Suprapubic skin (tissue), 4 donors: ENCODE measurements at regions not wholly inside any gene's neighbourhood (a gene's known extent, or its start where the extent isn't known, plus 50 kb on each side); places are given as distances from the start of the nearest gene placed in this dataset.

Experiments used
- DNase-seq, 2 donors: peaks; one replicate each; pipeline ENCODE4 v3.0.0-alpha.2; 2019; ENCODE audit warnings: low spot score in 2 of 2
- H3K27ac ChIP-seq: fragments of 200-600 bp; sonication (generic); one replicate; pipeline ENCODE4 v1.5.1; 2019
- H3K27me3 ChIP-seq: fragments of 200-600 bp; sonication (generic); one replicate; pipeline ENCODE4 v1.5.1; 2019
- H3K36me3 ChIP-seq: fragments of 200-600 bp; sonication (generic); one replicate; pipeline ENCODE4 v1.5.1; 2019
- H3K4me1 ChIP-seq: fragments of 200-600 bp; sonication (generic); one replicate; pipeline ENCODE4 v1.5.1; 2019
- H3K4me3 ChIP-seq: fragments of 200-600 bp; sonication (generic); one replicate; pipeline ENCODE4 v1.5.1; 2019; ENCODE audit warnings: mild to moderate bottlenecking
- H3K9me3 ChIP-seq: fragments of 200-600 bp; sonication (generic); one replicate; pipeline ENCODE4 v1.5.1; 2019
- CTCF ChIP-seq, 2 donors: fragments of 200-600 bp in 1 of 2; fragments of 450-650 bp in 1 of 2; sonication (generic) in 1 of 2; IDR thresholded peaks; one replicate each; pipeline ENCODE4 v1.5.1; 2016 to 2019; ENCODE audit warnings: antibody characterized with exemption in 2 of 2, mild to moderate bottlenecking in 1 of 2, moderate library complexity in 1 of 2
- EP300 ChIP-seq: sonication (generic); formaldehyde crosslinking; IDR thresholded peaks from one replicate; pipeline ENCODE4 v1.6.1; 2017; ENCODE audit warnings: antibody characterized with exemption
- POLR2A ChIP-seq, 2 donors: fragments of 450-650 bp; IDR thresholded peaks; one replicate each; pipeline ENCODE4 v1.6.1; 2017; ENCODE audit warnings: antibody characterized with exemption in 2 of 2, mild to moderate bottlenecking in 2 of 2, moderate library complexity in 2 of 2
- POLR2AphosphoS5 ChIP-seq, 3 donors: sonication (generic); formaldehyde crosslinking; IDR thresholded peaks; one replicate each; pipeline ENCODE4 v1.6.1; 2017; ENCODE audit warnings: antibody characterized with exemption in 3 of 3
- WGBS: methylation state at CpG from one replicate; pipeline ENCODE4 v1.1.5; 2018; 5-methylcytosine and 5-hydroxymethylcytosine counted together

GRCh38 chr3:166080096-166080495, 242.9 kb upstream of the BCHE start:
- H3K27ac ChIP-seq, result no peak overlapping the region
- no peaks in the 10 kb centered on the region for H3K4me1 ChIP-seq
- H3K36me3 ChIP-seq, result no peaks in the 10 kb centered on the region
- no peak overlapping the region for H3K4me3 ChIP-seq
- no peak for DNase-seq
- no peaks in the 10 kb centered on the region for H3K27me3 ChIP-seq
- no peak for TF ChIP-seq POLR2A (IDR thresholded peaks at IDR 0.05)
- TF ChIP-seq EP300, result no peak
- no peak for TF ChIP-seq POLR2AphosphoS5 (IDR thresholded peaks at IDR 0.05)
- H3K9me3 ChIP-seq, result no peaks in the 10 kb centered on the region
- 84% methylated on average over 2 of the region's 2 CpGs for WGBS

- no peak for DNase-seq
- TF ChIP-seq POLR2A (IDR thresholded peaks at IDR 0.05) (no peak), EP300 (no peak), CTCF (IDR thresholded peaks at IDR 0.05) (no peak), POLR2AphosphoS5 (IDR thresholded peaks at IDR 0.05) (no peak)
- Histone ChIP-seq H3K4me3 (no peak overlapping the region), H3K36me3 (no peaks in the 10 kb centered on the region), H3K27me3 (no peaks in the 10 kb centered on the region), H3K9me3 (no peaks in the 10 kb centered on the region), H3K4me1 (no peaks in the 10 kb centered on the region), H3K27ac (no peak overlapping the region)
Observed at GRCh38 chr3:166071831-166072230, 234.6 kb upstream of the BCHE start.

- WGBS, result 90% methylated on average over 4 of the region's 4 CpGs
- TF ChIP-seq EP300, result no peak
- TF ChIP-seq CTCF (IDR thresholded peaks at IDR 0.05), result no peak
- TF ChIP-seq POLR2A (IDR thresholded peaks at IDR 0.05), result no peak
- TF ChIP-seq POLR2AphosphoS5 (IDR thresholded peaks at IDR 0.05), result no peak
- H3K9me3 ChIP-seq, result no peaks in the 10 kb centered on the region
Observed at GRCh38 chr3:166064476-166064875, 227.3 kb upstream of the BCHE start.

GRCh38 chr3:166060789-166061479, 223.7 kb upstream of the BCHE start:
- no peak for TF ChIP-seq POLR2A (IDR thresholded peaks at IDR 0.05)
- no peak for TF ChIP-seq CTCF (IDR thresholded peaks at IDR 0.05)
- no peak for TF ChIP-seq POLR2AphosphoS5 (IDR thresholded peaks at IDR 0.05)
- TF ChIP-seq EP300, result no peak
- no peak for DNase-seq
- no peak overlapping the region for H3K4me3 ChIP-seq

More at GRCh38 chr3:166064476-166064875, 227.3 kb upstream of the BCHE start:
- Histone ChIP-seq H3K4me3 (no peak overlapping the region), H3K36me3 (no peaks in the 10 kb centered on the region), H3K27ac (no peak overlapping the region), H3K4me1 (no peaks in the 10 kb centered on the region), H3K27me3 (no peaks in the 10 kb centered on the region)
- no peak for DNase-seq

GRCh38 chr3:166052440-166052839, 215.2 kb upstream of the BCHE start:
- H3K36me3 ChIP-seq, result no peaks in the 10 kb centered on the region
- H3K27me3 ChIP-seq, result no peaks in the 10 kb centered on the region
- no peak for TF ChIP-seq POLR2AphosphoS5 (IDR thresholded peaks at IDR 0.05)
- no peak overlapping the region for H3K27ac ChIP-seq
- no peak for DNase-seq
- no peaks in the 10 kb centered on the region for H3K9me3 ChIP-seq
- WGBS, result 78% methylated on average over 5 of the region's 5 CpGs
- no peak overlapping the region for H3K4me3 ChIP-seq
- no peaks in the 10 kb centered on the region for H3K4me1 ChIP-seq

More at GRCh38 chr3:166060789-166061479, 223.7 kb upstream of the BCHE start:
- Histone ChIP-seq H3K27me3 (no peaks in the 10 kb centered on the region), H3K36me3 (no peaks in the 10 kb centered on the region), H3K27ac (no peak overlapping the region), H3K4me1 (no peaks in the 10 kb centered on the region), H3K9me3 (no peaks in the 10 kb centered on the region)
- WGBS, result 63% methylated on average over 2 of the region's 2 CpGs

GRCh38 chr3:166029507-166029906, 192.3 kb upstream of the BCHE start:
- TF ChIP-seq CTCF (IDR thresholded peaks at IDR 0.05) (no peak), EP300 (no peak), POLR2A (IDR thresholded peaks at IDR 0.05) (no peak), POLR2AphosphoS5 (IDR thresholded peaks at IDR 0.05) (no peak)
- no peak for DNase-seq
- 57% methylated on average over 3 of the region's 3 CpGs for WGBS
- Histone ChIP-seq H3K27ac (no peak overlapping the region), H3K4me3 (no peak overlapping the region), H3K36me3 (no peaks in the 10 kb centered on the region), H3K9me3 (no peaks in the 10 kb centered on the region), H3K4me1 (no peaks in the 10 kb centered on the region), H3K27me3 (no peaks in the 10 kb centered on the region)
